K562 (cell line): ENCODE measurements at regions not wholly inside any gene's neighbourhood (a gene's known extent, or its start where the extent isn't known, plus 50 kb on each side); places are given as distances from the start of the nearest gene placed in this dataset.

Experiments used
- ATAC-seq: fragments of 200-7000 bp; cut with Tn5 transposase; 3 replicates; pipeline ENCODE4 v1.9.1; 2020; ENCODE audit warnings: moderate library complexity
- BruUV-seq: library from RNA; stranded (reverse); fragments of 400-500 nt; replicated peaks from 2 replicates; lab custom pipeline; 2021; lab: Mats Ljungman, UMichigan
- CTCF ChIA-PET: fragments of 300-600 bp; formaldehyde crosslinking; extraction: SDS; loops from one replicate; lab custom pipeline; 2021; ENCODE audit warnings: low intra/inter-chr PET ratio; lab: Yijun Ruan, JAX
- POLR2A ChIA-PET: fragments of 300-600, 350-650 bp; sonication (Branson Sonifier 250); formaldehyde crosslinking; extraction: SDS; loops from one replicate; lab custom pipeline; 2021; ENCODE audit warnings: antibody characterized with exemption, inconsistent platforms; lab: Yijun Ruan, JAX
- DNase-seq, 4 experiments: peaks; one replicate each; pipeline versions ENCODE4 v3.0.0 to v3.0.0-alpha.2; 2011 to 2018; ENCODE audit warnings: low spot score in 3 of 4, mixed read lengths in 3 of 4; ENCODE audit errors: extremely low read depth in 1 of 4
- FAIRE-seq: peaks from 2 replicates; lab custom pipeline; 2011; peaks lifted over from hg19 to GRCh38; lab: Jason Lieb, UNC
- H2AFZ ChIP-seq: 2 replicates; pipeline ENCODE4 v1.6.0; 2011; ENCODE audit warnings: low read depth, low read length, control low read depth, inconsistent platforms
- H3K27ac ChIP-seq: fragments of 200-600 bp; 3 replicates; pipeline ENCODE4 v1.8.0; 2011; ENCODE audit warnings: low read depth, mild to moderate bottlenecking, control low read depth, inconsistent platforms, low read length, moderate library complexity, mixed read lengths; ENCODE audit errors: extremely low read depth
- H3K27me3 ChIP-seq, 2 experiments: fragments of 300-600 bp in 1 of 2; 2 replicates in 1 of 2; 3 replicates in 1 of 2; pipeline versions ENCODE4 v1.6.0 to v1.8.0; 2011; ENCODE audit warnings: inconsistent platforms in 2 of 2, low read length in 2 of 2, mild to moderate bottlenecking in 1 of 2, mixed read lengths in 1 of 2, moderate library complexity in 1 of 2; ENCODE audit not compliant: control insufficient read depth in 2 of 2, insufficient read depth in 2 of 2
- H3K36me3 ChIP-seq: fragments of 300-600 bp; 3 replicates; pipeline ENCODE4 v1.8.0; 2011; ENCODE audit warnings: mild to moderate bottlenecking, low read length, inconsistent platforms; ENCODE audit not compliant: control insufficient read depth, insufficient read depth
- H3K4me1 ChIP-seq, 2 experiments: fragments of 200-600 bp in 1 of 2; replicated peaks in 1 of 2; 2 replicates in 1 of 2; 3 replicates in 1 of 2; pipeline versions ENCODE4 v1.5.1 to v1.8.0; 2011; ENCODE audit warnings: inconsistent platforms in 2 of 2, low read length in 2 of 2, mild to moderate bottlenecking in 1 of 2, mixed read lengths in 1 of 2, moderate library complexity in 1 of 2; ENCODE audit not compliant: control insufficient read depth in 2 of 2, insufficient read depth in 2 of 2
- H3K4me2 ChIP-seq: 2 replicates; pipeline ENCODE4 v1.6.1; 2011; ENCODE audit warnings: low read length, control low read depth, inconsistent platforms, mixed read lengths; ENCODE audit not compliant: insufficient read depth
- H3K4me3 ChIP-seq: fragments of 200-600 bp; sonication (generic), shearing (Covaris generic); 2 replicates; pipeline ENCODE4 v1.5.1; 2016; ENCODE audit warnings: control low read depth, inconsistent platforms
- H3K79me2 ChIP-seq: fragments of 200-600 bp; 3 replicates; pipeline ENCODE4 v1.8.0; 2011; ENCODE audit warnings: low read length, inconsistent platforms; ENCODE audit not compliant: control insufficient read depth, insufficient read depth
- H3K9ac ChIP-seq, 2 experiments: 2 replicates each; pipeline versions ENCODE4 v1.6.0 to v1.6.1; 2011; ENCODE audit warnings: low read depth in 2 of 2, low read length in 2 of 2, control low read depth in 1 of 2, inconsistent platforms in 1 of 2, mild to moderate bottlenecking in 1 of 2, mixed read lengths in 1 of 2; ENCODE audit not compliant: insufficient read depth in 1 of 2
- H3K9me1 ChIP-seq: one replicate; pipeline ENCODE4 v1.6.0; 2011; ENCODE audit warnings: inconsistent platforms, mild to moderate bottlenecking, low read length, moderate library complexity; ENCODE audit not compliant: control insufficient read depth, insufficient read depth
- H3K9me3 ChIP-seq: replicated peaks from 2 replicates; pipeline ENCODE4 v1.5.1; 2011; ENCODE audit warnings: low read depth, low read length, inconsistent platforms; ENCODE audit not compliant: control insufficient read depth, insufficient read depth
- H4K20me1 ChIP-seq: replicated peaks from 2 replicates; pipeline ENCODE4 v1.6.1; 2011; ENCODE audit warnings: low read length, inconsistent platforms, mixed read lengths; ENCODE audit not compliant: control insufficient read depth, insufficient read depth
- COPS2 ChIP-seq: fragments of 450-650 bp; conservative IDR thresholded peaks from 2 replicates; pipeline ENCODE4 v1.6.1; 2016; ENCODE audit warnings: mild to moderate bottlenecking, moderate library complexity
- MCM3 ChIP-seq: fragments of 450-650 bp; IDR thresholded peaks from 2 replicates; pipeline ENCODE4 v1.6.1; 2016
- MCM7 ChIP-seq, 2 experiments: fragments of 450-650 bp; IDR thresholded peaks; 2 replicates each; pipeline ENCODE4 v1.6.1; 2016 to 2018
- RBM34 ChIP-seq: fragments of 200-400 bp; formaldehyde crosslinking; IDR thresholded peaks from 2 replicates; pipeline ENCODE4 v1.6.1; 2018; ENCODE audit warnings: low read length, borderline replicate concordance; ENCODE audit not compliant: insufficient read depth
- YBX1 ChIP-seq: fragments of 450-650 bp; IDR thresholded peaks from 2 replicates; pipeline ENCODE4 v1.7.1; 2016; ENCODE audit warnings: mild to moderate bottlenecking
- ZNF436 ChIP-seq: fragments of 250-450, 450-650 bp; sonication (Bioruptor Pico); formaldehyde crosslinking; IDR thresholded peaks from 2 replicates; pipeline ENCODE4 v1.7.0; 2020; ENCODE audit warnings: mild to moderate bottlenecking
- WGBS: fragments of 100-300 bp; shearing (Covaris generic); methylation state at CpG from one replicate; pipeline ENCODE4 v1.1.6; 2016; ENCODE audit warnings: low coverage, mixed read lengths; ENCODE audit not compliant: insufficient coverage; ENCODE audit errors: missing lambda C conversion rate; 5-methylcytosine and 5-hydroxymethylcytosine counted together
- in situ Hi-C: fragments of 300-500 bp; cut with MboI; formaldehyde crosslinking; loops from 4 replicates; pipeline ENCODE4 v1.15.0; 2018; ENCODE audit warnings: inconsistent platforms, mixed read lengths
- intact Hi-C: fragments of 100-400 bp; cut with micrococcal nuclease; formaldehyde crosslinking; loops from 2 replicates; pipeline ENCODE4 v1.14.2; 2022
- TF ChIP-seq, protein P1 (sequence below): fragments of 450-650 bp; formaldehyde crosslinking; IDR thresholded peaks from 2 replicates; pipeline ENCODE4 v1.4.0; 2020; ENCODE audit warnings: mild to moderate bottlenecking, mixed read lengths
- TF ChIP-seq, protein P2 (sequence below): fragments of 450-650 bp; IDR thresholded peaks from 2 replicates; pipeline ENCODE4 v1.6.1; 2016; ENCODE audit warnings: missing biosample characterization, missing genetic modification characterization

- ATAC-seq, result no peak
Measured at GRCh38 chr12:89247967-89248366, 104.3 kb downstream of the DUSP6 start.

More at GRCh38 chr12:89247967-89248366, 104.3 kb downstream of the DUSP6 start:
- Histone ChIP-seq H4K20me1 (no peaks in the 10 kb centered on the region), H3K9me3 (no peaks in the 10 kb centered on the region), H3K27me3 (no peaks in the 10 kb centered on the region), H3K9me1 (no peaks in the 10 kb centered on the region), H3K4me2 (no peak overlapping the region), H2AFZ (no peak overlapping the region), H3K4me3 (no peak overlapping the region), H3K36me3 (no peaks in the 10 kb centered on the region), H3K9ac (no peak overlapping the region), H3K27ac (no peak overlapping the region), H3K79me2 (no peaks in the 10 kb centered on the region), H3K4me1 (no peaks in the 10 kb centered on the region; a peak in 1 of 5 replicates)
- ChIA-PET POLR2A (interaction anchor here (0.5 kb wide), 1 partner anchor 238 kb away, joined by 3 read pairs; no protein-coding TSS in a partner anchor), CTCF (no interaction called here)
- no peak for DNase-seq
- intact Hi-C loops (no loop called here), in situ Hi-C loops (no loop called here)
- FAIRE-seq, result no peak
- TF ChIP-seq RBM34, result no peak
- no peak for TF ChIP-seq YBX1
- TF ChIP-seq, protein P1, sequence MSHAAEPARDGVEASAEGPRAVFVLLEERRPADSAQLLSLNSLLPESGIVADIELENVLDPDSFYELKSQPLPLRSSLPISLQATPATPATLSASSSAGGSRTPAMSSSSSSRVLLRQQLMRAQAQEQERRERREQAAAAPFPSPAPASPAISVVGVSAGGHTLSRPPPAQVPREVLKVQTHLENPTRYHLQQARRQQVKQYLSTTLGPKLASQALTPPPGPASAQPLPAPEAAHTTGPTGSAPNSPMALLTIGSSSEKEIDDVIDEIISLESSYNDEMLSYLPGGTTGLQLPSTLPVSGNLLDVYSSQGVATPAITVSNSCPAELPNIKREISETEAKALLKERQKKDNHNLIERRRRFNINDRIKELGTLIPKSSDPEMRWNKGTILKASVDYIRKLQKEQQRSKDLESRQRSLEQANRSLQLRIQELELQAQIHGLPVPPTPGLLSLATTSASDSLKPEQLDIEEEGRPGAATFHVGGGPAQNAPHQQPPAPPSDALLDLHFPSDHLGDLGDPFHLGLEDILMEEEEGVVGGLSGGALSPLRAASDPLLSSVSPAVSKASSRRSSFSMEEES (CRISPR knock-in tag), result peak; percentile 8; the same call in 1 of the 2 replicates
- no peak for TF ChIP-seq COPS2
- TF ChIP-seq MCM7 (IDR thresholded peaks at IDR 0.05), result no peak
- no peak for TF ChIP-seq MCM3
- no peak for TF ChIP-seq ZNF436 (CRISPR knock-in tag)
- TF ChIP-seq, protein P2, sequence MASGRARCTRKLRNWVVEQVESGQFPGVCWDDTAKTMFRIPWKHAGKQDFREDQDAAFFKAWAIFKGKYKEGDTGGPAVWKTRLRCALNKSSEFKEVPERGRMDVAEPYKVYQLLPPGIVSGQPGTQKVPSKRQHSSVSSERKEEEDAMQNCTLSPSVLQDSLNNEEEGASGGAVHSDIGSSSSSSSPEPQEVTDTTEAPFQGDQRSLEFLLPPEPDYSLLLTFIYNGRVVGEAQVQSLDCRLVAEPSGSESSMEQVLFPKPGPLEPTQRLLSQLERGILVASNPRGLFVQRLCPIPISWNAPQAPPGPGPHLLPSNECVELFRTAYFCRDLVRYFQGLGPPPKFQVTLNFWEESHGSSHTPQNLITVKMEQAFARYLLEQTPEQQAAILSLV (tag), result no peak
- WGBS, result 3% methylated on average over 2 of the region's 2 CpGs
- no TSS peak for BruUV-seq
